ENCODE measurements at regions not wholly inside any gene's neighbourhood (a gene's known extent, or its start where the extent isn't known, plus 50 kb on each side); places are given as distances from the start of the nearest gene placed in this dataset.

GRCh38 chr1:106755682-106756406, 300.6 kb upstream of the PRMT6 start:
- CTCF ChIA-PET (ENCODE audit: low intra/inter-chr PET ratio, low total read pairs): no interaction called here
- Histone ChIP-seq H3K9ac (ENCODE audit: insufficient read depth, low read depth, low read length) (no peak overlapping the region), H3K4me3 (replicated peaks in 1 of 3; ENCODE audit: insufficient read depth in 1 of 3, low read depth in 2 of 3, low read length in 3 of 3) (no peak overlapping the region), H2AFZ (ENCODE audit: low read length) (no peak overlapping the region), H4K20me1 (ENCODE audit: insufficient read depth, low read length) (no peaks in the 10 kb centered on the region), H3K79me2 (ENCODE audit: insufficient read depth, low read length) (no peaks in the 10 kb centered on the region), H3K9me3 (ENCODE audit: low read length) (peaks cover 77% of the 10 kb centered on the region), H3K4me1 (ENCODE audit: insufficient read depth, low read length) (no peaks in the 10 kb centered on the region), H3K4me2 (ENCODE audit: low read depth, low read length) (no peak overlapping the region), H3K36me3 (replicated peaks in 1 of 2; ENCODE audit: control insufficient read depth in 1 of 2, insufficient read depth in 2 of 2, low read length in 2 of 2) (no peaks in the 10 kb centered on the region), H3K27ac (ENCODE audit: extremely low read length, insufficient read depth, low read length) (no peak overlapping the region), H3K27me3 (ENCODE audit: control insufficient read depth in 1 of 2, insufficient read depth in 2 of 2, low read length in 2 of 2) (no peaks in the 10 kb centered on the region)
- TF ChIP-seq NFKBIZ (CRISPR knock-in tag; IDR thresholded peaks at IDR 0.05): no peak
- TF ChIP-seq NONO (IDR thresholded peaks at IDR 0.05): no peak
- no peak for TF ChIP-seq NONO (CRISPR knock-in tag; conservative IDR thresholded peaks at IDR 0.05)
- in situ Hi-C loops (cut with HindIII; ENCODE audit: extremely low pct_ligation_motif_present, low pct_unique_long_range_greater_than_20kb): no loop called here
- 0% methylated on average over 1 of the region's 1 CpG for WGBS (ENCODE audit: low lambda C conversion rate)
- POLR2A ChIA-PET: no interaction called here
- ATAC-seq (no peak), FAIRE-seq (no peak), DNase-seq (ENCODE audit: low spot score) (no peak)
- intact Hi-C loops (cut with micrococcal nuclease; ENCODE audit: unreplicated experiment): no loop called here
- no TSS peak for BruUV-seq (replicated peaks)

- intact Hi-C loops (cut with micrococcal nuclease; ENCODE audit: unreplicated experiment): no loop called here
- no TSS peak for BruUV-seq (replicated peaks)
- POLR2A ChIA-PET: no interaction called here
- TF ChIP-seq MAFF (IDR thresholded peaks at IDR 0.05; ENCODE audit: low read depth, low read length) (no peak), MED1 (CRISPR knock-in tag; IDR thresholded peaks at IDR 0.05) (no peak), NCOA5 (CRISPR knock-in tag; IDR thresholded peaks at IDR 0.05) (no peak), PAXIP1 (CRISPR knock-in tag; conservative IDR thresholded peaks at IDR 0.05) (no peak), STAT6 (CRISPR knock-in tag; IDR thresholded peaks at IDR 0.05; ENCODE audit: borderline replicate concordance) (no peak), WIZ (CRISPR knock-in tag; IDR thresholded peaks at IDR 0.05) (no peak), SAFB2 (CRISPR knock-in tag; IDR thresholded peaks at IDR 0.05; ENCODE audit: borderline replicate concordance, low read depth) (no peak), ZNF343 (CRISPR knock-in tag; IDR thresholded peaks at IDR 0.05) (no peak), ZNF232 (CRISPR knock-in tag; IDR thresholded peaks at IDR 0.05; ENCODE audit: borderline replicate concordance) (no peak)
Observed at GRCh38 chr1:106756752-106757151, 299.7 kb upstream of the PRMT6 start.

More at GRCh38 chr1:106756752-106757151, 299.7 kb upstream of the PRMT6 start:
- no peak overlapping the region for H3K4me2 ChIP-seq (ENCODE audit: low read depth, low read length)
- no peak overlapping the region for H3K27ac ChIP-seq (ENCODE audit: extremely low read length, insufficient read depth, low read length)
- FAIRE-seq (no peak), DNase-seq (ENCODE audit: low spot score) (no peak), ATAC-seq (no peak)
- peaks cover 75% of the 10 kb centered on the region for H3K9me3 ChIP-seq (ENCODE audit: low read length)
- no peaks in the 10 kb centered on the region for H3K27me3 ChIP-seq (ENCODE audit: control insufficient read depth in 1 of 2, insufficient read depth in 2 of 2, low read length in 2 of 2)
- no peaks in the 10 kb centered on the region for H3K79me2 ChIP-seq (ENCODE audit: insufficient read depth, low read length)
- in situ Hi-C loops (cut with HindIII; ENCODE audit: extremely low pct_ligation_motif_present, low pct_unique_long_range_greater_than_20kb): no loop called here
- no peak overlapping the region for H2AFZ ChIP-seq (ENCODE audit: low read length)
- no peaks in the 10 kb centered on the region for H4K20me1 ChIP-seq (ENCODE audit: insufficient read depth, low read length)
- no peaks in the 10 kb centered on the region for H3K36me3 ChIP-seq (replicated peaks in 1 of 2; ENCODE audit: control insufficient read depth in 1 of 2, insufficient read depth in 2 of 2, low read length in 2 of 2)
- CTCF ChIA-PET (ENCODE audit: low intra/inter-chr PET ratio, low total read pairs): no interaction called here
- H3K4me1 ChIP-seq (ENCODE audit: insufficient read depth, low read length): no peaks in the 10 kb centered on the region
- H3K9ac ChIP-seq (ENCODE audit: insufficient read depth, low read depth, low read length): no peak overlapping the region
- 0% methylated on average over 1 of the region's 1 CpG for WGBS (ENCODE audit: low lambda C conversion rate)
- no peak overlapping the region for H3K4me3 ChIP-seq (replicated peaks in 1 of 3; ENCODE audit: insufficient read depth in 1 of 3, low read depth in 2 of 3, low read length in 3 of 3)
